ENCODE measurements at regions not wholly inside any gene's neighbourhood (a gene's known extent, or its start where the extent isn't known, plus 50 kb on each side); places are given as distances from the start of the nearest gene placed in this dataset.
"Not testable (repeated sequence)": the region's sequence is repeated elsewhere in the genome, so short reads cannot be mapped to it uniquely, and the experiment has no call there.

GRCh38 chr1:121558034-121558433 lies 373.3 kb downstream of the SRGAP2C start:
- TF ChIP-seq CTCF (IDR thresholded peaks at IDR 0.05 in 8 of 11, conservative IDR thresholded peaks at IDR 0.05 in 3 of 11); POLR2A (IDR thresholded peaks at IDR 0.05): not testable (repeated sequence)
